ENCODE measurements at regions not wholly inside any gene's neighbourhood (a gene's known extent, or its start where the extent isn't known, plus 50 kb on each side); places are given as distances from the start of the nearest gene placed in this dataset.

DNA sequence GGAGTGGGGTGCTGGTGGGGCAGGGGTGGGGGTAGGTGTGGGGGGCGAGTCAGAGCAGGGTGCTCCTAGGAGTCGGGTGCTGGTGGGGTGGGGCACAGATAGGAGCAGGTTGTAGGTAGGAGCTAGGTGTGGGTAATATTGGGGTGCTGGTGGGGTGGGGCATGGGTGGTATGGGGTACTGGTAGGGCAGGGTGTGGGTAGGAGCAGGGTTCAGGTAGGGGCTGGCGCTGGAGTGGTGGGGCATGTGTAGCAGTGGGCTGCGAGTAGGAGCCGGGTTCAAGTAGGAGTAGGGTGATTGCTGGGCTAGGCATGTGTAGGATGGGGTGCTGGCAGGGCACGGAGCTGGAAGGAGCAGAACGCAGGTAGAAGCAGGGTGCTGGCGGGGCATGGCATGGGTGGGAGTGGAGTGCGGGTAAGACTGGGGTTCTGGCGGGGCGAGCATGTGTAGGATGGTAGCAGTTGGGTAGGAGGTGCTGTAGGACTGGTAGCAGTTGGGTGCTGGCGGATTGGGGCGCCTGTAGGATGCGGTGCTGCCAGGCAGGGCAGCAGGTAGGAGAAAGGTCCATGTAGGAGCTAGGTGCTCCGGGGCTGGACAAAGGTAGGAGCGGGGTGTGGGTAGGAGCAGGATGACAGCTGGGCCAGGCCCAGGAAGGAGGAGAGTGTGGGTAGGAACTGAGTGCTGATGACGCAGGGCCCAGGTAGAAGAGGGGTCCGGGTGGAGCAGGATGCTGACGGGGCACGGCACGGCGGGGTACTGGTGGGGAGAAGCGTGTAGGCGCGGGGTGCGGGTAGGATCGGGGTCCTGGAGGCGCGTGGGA, 105.5 kb upstream of the SIMC1 start:
- TF ChIP-seq ZNF18 (CRISPR knock-in tag; IDR thresholded peaks at IDR 0.05; ENCODE audit: insufficient replicate concordance) = no peak
- no peak for TF ChIP-seq RAD21 (CRISPR knock-in tag; IDR thresholded peaks at IDR 0.05)
- no peak for TF ChIP-seq USF2 (IDR thresholded peaks at IDR 0.05; ENCODE audit: low read depth, low read length)
- TF ChIP-seq USF2 (CRISPR knock-in tag; IDR thresholded peaks at IDR 0.05; ENCODE audit: borderline replicate concordance) = no peak
- TF ChIP-seq ZBTB8A (CRISPR knock-in tag; IDR thresholded peaks at IDR 0.05; ENCODE audit: borderline replicate concordance, low read depth) = no peak
- TF ChIP-seq SKI (IDR thresholded peaks at IDR 0.05; ENCODE audit: partially characterized antibody) = no peak

Measured in HepG2 (cell line).